Naive B cell (primary cell): ENCODE measurements at regions not wholly inside any gene's neighbourhood (a gene's known extent, or its start where the extent isn't known, plus 50 kb on each side); places are given as distances from the start of the nearest gene placed in this dataset.

Experiments used
- ATAC-seq, 2 donors: fragments of 150-1000 bp; cut with Tn5 transposase; 2 replicates each; pipeline ENCODE4 v1.10.0; 2021; ENCODE audit warnings: low read depth in 2 of 2, mild to moderate bottlenecking in 2 of 2, moderate library complexity in 2 of 2
- DNase-seq: peaks from one replicate; pipeline ENCODE4 v3.0.0; 2022
- H3K27ac Mint-ChIP-seq, 6 donors: one replicate each; pipeline ENCODE4 v1.8.0; 2020 to 2022; ENCODE audit warnings: mild to moderate bottlenecking in 6 of 6, mixed read lengths in 6 of 6, moderate library complexity in 5 of 6, inconsistent platforms in 2 of 6
- H3K27me3 Mint-ChIP-seq, 3 donors: one replicate each; pipeline ENCODE4 v1.8.0; 2021 to 2022; ENCODE audit warnings: mixed read lengths in 3 of 3, mild to moderate bottlenecking in 1 of 3
- H3K36me3 Mint-ChIP-seq, 2 donors: one replicate each; pipeline ENCODE4 v1.8.0; 2020 to 2022; ENCODE audit warnings: mixed read lengths in 2 of 2, inconsistent platforms in 1 of 2, mild to moderate bottlenecking in 1 of 2
- H3K4me1 Mint-ChIP-seq, 3 donors: one replicate each; pipeline ENCODE4 v1.8.0; 2020 to 2022; ENCODE audit warnings: mixed read lengths in 3 of 3, inconsistent platforms in 1 of 3, mild to moderate bottlenecking in 1 of 3, moderate library complexity in 1 of 3
- H3K4me3 Mint-ChIP-seq, 8 donors: one replicate each; pipeline ENCODE4 v1.8.0; 2020 to 2022; ENCODE audit warnings: mild to moderate bottlenecking in 8 of 8, mixed read lengths in 8 of 8, moderate library complexity in 8 of 8, inconsistent platforms in 2 of 8
- H3K9me3 Mint-ChIP-seq, 7 donors: one replicate each; pipeline ENCODE4 v1.8.0; 2020 to 2022; ENCODE audit warnings: mixed read lengths in 7 of 7, mild to moderate bottlenecking in 5 of 7, inconsistent platforms in 2 of 7, moderate library complexity in 1 of 7

GRCh38 chr6:44062771-44063560 is 64.3 kb downstream of the MRPL14 start:
- H3K4me1 Mint-ChIP-seq: peaks cover 3 to 15% (median 6%) of the 10 kb centered on the region in 3 donors
- ATAC-seq (no peak), DNase-seq (no peak)
- peaks cover 8 to 40% (median 36%) of the 10 kb centered on the region in 3 donors for H3K27me3 Mint-ChIP-seq
- no peak overlapping the region for H3K27ac Mint-ChIP-seq
- H3K4me3 Mint-ChIP-seq: no peak overlapping the region
- peaks cover 0 to 9% of the 10 kb centered on the region in 2 donors for H3K36me3 Mint-ChIP-seq
- peaks cover 0 to 10% (median 8%) of the 10 kb centered on the region in 7 donors for H3K9me3 Mint-ChIP-seq

GRCh38 chr6:44062105-44062770 is 65.0 kb downstream of the MRPL14 start:
- Mint-ChIP-seq H3K4me3 (no peak overlapping the region), H3K36me3 (peaks cover 0 to 9% of the 10 kb centered on the region in 2 donors), H3K27ac (peak overlapping the region in 1 of 6 donors; percentile 43), H3K4me1 (peaks cover 3 to 15% (median 6%) of the 10 kb centered on the region in 3 donors), H3K9me3 (peaks cover 0 to 10% (median 8%) of the 10 kb centered on the region in 7 donors), H3K27me3 (peaks cover 8 to 40% (median 36%) of the 10 kb centered on the region in 3 donors)
- ATAC-seq (no peak), DNase-seq (no peak)

GRCh38 chr6:44061375-44062104 is 65.7 kb downstream of the MRPL14 start:
- peaks cover 3 to 15% (median 6%) of the 10 kb centered on the region in 3 donors for H3K4me1 Mint-ChIP-seq
- DNase-seq: no peak
- peak overlapping the region in 3 of 6 donors; percentile 19 to 84 (median 43) for H3K27ac Mint-ChIP-seq
- ATAC-seq: no peak
- H3K4me3 Mint-ChIP-seq: no peak overlapping the region
- H3K36me3 Mint-ChIP-seq: peaks cover 0 to 9% of the 10 kb centered on the region in 2 donors
- H3K27me3 Mint-ChIP-seq: peaks cover 4 to 39% (median 31%) of the 10 kb centered on the region in 3 donors
- H3K9me3 Mint-ChIP-seq: peaks cover 0 to 10% (median 8%) of the 10 kb centered on the region in 7 donors

GRCh38 chr6:44060612-44061374 is 66.5 kb downstream of the MRPL14 start:
- Mint-ChIP-seq H3K4me3 (no peak overlapping the region), H3K4me1 (peaks cover 3 to 15% (median 6%) of the 10 kb centered on the region in 3 donors), H3K27me3 (peaks cover 4 to 46% (median 31%) of the 10 kb centered on the region in 3 donors), H3K36me3 (peaks cover 0 to 9% of the 10 kb centered on the region in 2 donors), H3K27ac (peak overlapping the region in 1 of 6 donors; percentile 15), H3K9me3 (peaks cover 0 to 10% (median 8%) of the 10 kb centered on the region in 7 donors)
- ATAC-seq: no peak
- no peak for DNase-seq

GRCh38 chr6:44059359-44060346 is 67.6 kb downstream of the MRPL14 start:
- ATAC-seq (no peak), DNase-seq (no peak)
- H3K27ac Mint-ChIP-seq: no peak overlapping the region
- peaks cover 3 to 13% (median 6%) of the 10 kb centered on the region in 3 donors for H3K4me1 Mint-ChIP-seq
- H3K9me3 Mint-ChIP-seq: peaks cover 0 to 10% (median 8%) of the 10 kb centered on the region in 7 donors
- H3K4me3 Mint-ChIP-seq: no peak overlapping the region
- peaks cover 0 to 9% of the 10 kb centered on the region in 2 donors for H3K36me3 Mint-ChIP-seq
- H3K27me3 Mint-ChIP-seq: peaks cover 4 to 50% (median 31%) of the 10 kb centered on the region in 3 donors

GRCh38 chr6:44058617-44059358 is 68.5 kb downstream of the MRPL14 start:
- Mint-ChIP-seq H3K27ac (peak overlapping the region in 1 of 6 donors; percentile 11), H3K9me3 (peaks cover 0 to 10% (median 8%) of the 10 kb centered on the region in 7 donors), H3K36me3 (peaks cover 0 to 9% of the 10 kb centered on the region in 2 donors), H3K4me1 (peaks cover 0 to 12% (median 6%) of the 10 kb centered on the region in 3 donors), H3K4me3 (peak overlapping the region in 1 of 8 donors; percentile 71), H3K27me3 (peaks cover 6 to 58% (median 31%) of the 10 kb centered on the region in 3 donors)
- ATAC-seq (peak; percentile 50 to 62), DNase-seq (no peak)

GRCh38 chr6:44057931-44058616 is 69.2 kb downstream of the MRPL14 start:
- Mint-ChIP-seq H3K4me3 (no peak overlapping the region), H3K9me3 (peaks cover 0 to 10% (median 8%) of the 10 kb centered on the region in 7 donors), H3K4me1 (peaks cover 0 to 12% (median 6%) of the 10 kb centered on the region in 3 donors), H3K36me3 (peaks cover 0 to 9% of the 10 kb centered on the region in 2 donors), H3K27me3 (peaks cover 8 to 58% (median 31%) of the 10 kb centered on the region in 3 donors), H3K27ac (peak overlapping the region in 1 of 6 donors; percentile 38)
- no peak for ATAC-seq
- no peak for DNase-seq

- peaks cover 0 to 9% of the 10 kb centered on the region in 2 donors for H3K36me3 Mint-ChIP-seq
- H3K27ac Mint-ChIP-seq: no peak overlapping the region
- no peak overlapping the region for H3K4me3 Mint-ChIP-seq
- H3K9me3 Mint-ChIP-seq: peaks cover 0 to 10% (median 8%) of the 10 kb centered on the region in 7 donors
- peaks cover 0 to 12% (median 6%) of the 10 kb centered on the region in 3 donors for H3K4me1 Mint-ChIP-seq
- no peak for DNase-seq
- H3K27me3 Mint-ChIP-seq: peaks cover 8 to 59% (median 31%) of the 10 kb centered on the region in 3 donors
- no peak for ATAC-seq
Measured at GRCh38 chr6:44057238-44057930, 69.9 kb downstream of the MRPL14 start.

- peaks cover 0 to 10% (median 8%) of the 10 kb centered on the region in 7 donors for H3K9me3 Mint-ChIP-seq
- peaks cover 0 to 9% of the 10 kb centered on the region in 2 donors for H3K36me3 Mint-ChIP-seq
- no peak overlapping the region for H3K4me3 Mint-ChIP-seq
- peaks cover 0 to 12% (median 6%) of the 10 kb centered on the region in 3 donors for H3K4me1 Mint-ChIP-seq
- DNase-seq (no peak), ATAC-seq (no peak)
- no peak overlapping the region for H3K27ac Mint-ChIP-seq
- peaks cover 11 to 67% (median 38%) of the 10 kb centered on the region in 3 donors for H3K27me3 Mint-ChIP-seq
Measured at GRCh38 chr6:44056392-44057237, 70.6 kb downstream of the MRPL14 start.
